ENCODE measurements at regions not wholly inside any gene's neighbourhood (a gene's known extent, or its start where the extent isn't known, plus 50 kb on each side); places are given as distances from the start of the nearest gene placed in this dataset.

- Mint-ChIP-seq H3K9me3 (no peaks in the 10 kb centered on the region), H3K4me1 (ENCODE audit: low read depth) (no peaks in the 10 kb centered on the region), H3K4me3 (ENCODE audit: low read depth) (no peak overlapping the region), H3K27ac (no peak overlapping the region), H3K27me3 (ENCODE audit: low read depth) (no peaks in the 10 kb centered on the region), H3K36me3 (ENCODE audit: low read depth) (no peaks in the 10 kb centered on the region)
- no peak for DNase-seq (ENCODE audit: low spot score)
- intact Hi-C loops (cut with micrococcal nuclease): no loop called here
These were observed 493.8 kb upstream of the NECTIN3 start for GRCh38 chr3:110577854-110578253.

DNA sequence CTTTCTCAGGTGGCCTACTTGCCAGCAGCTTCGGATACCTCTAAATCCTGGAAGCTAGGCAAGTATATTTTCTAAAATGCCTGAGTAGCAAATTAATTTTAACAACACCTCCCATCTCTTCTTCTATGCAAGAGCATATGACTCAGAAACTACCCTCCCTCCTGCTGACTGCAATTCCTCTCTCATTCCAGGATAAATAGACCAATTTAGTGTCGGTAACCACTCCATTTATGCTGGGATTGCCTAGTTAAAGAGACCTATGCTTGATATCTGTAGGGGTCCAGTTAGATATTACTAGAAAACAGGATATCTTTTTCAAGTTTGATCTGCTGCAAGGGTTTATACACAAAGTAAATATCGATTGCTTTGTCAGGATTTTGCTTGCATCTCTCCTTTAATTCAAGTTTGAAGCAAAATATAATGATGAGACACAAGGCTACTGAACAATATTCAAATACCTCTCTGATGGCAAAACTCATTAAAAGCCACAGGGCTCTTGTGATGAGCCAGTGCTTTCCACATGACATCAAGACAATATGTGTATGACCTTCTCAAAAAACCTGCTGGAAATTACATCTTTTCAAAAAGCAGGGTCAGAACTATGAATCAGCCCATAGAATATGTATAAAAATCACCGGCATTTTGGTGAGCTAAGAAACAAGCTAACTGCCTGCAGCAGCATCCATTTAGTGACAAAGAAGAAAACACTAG is 491.6 kb upstream of the NECTIN3 start:
- no peaks in the 10 kb centered on the region for H3K4me1 Mint-ChIP-seq (ENCODE audit: low read depth)
- H3K27ac Mint-ChIP-seq: no peak overlapping the region
- H3K36me3 Mint-ChIP-seq (ENCODE audit: low read depth): no peaks in the 10 kb centered on the region
- H3K4me3 Mint-ChIP-seq (ENCODE audit: low read depth): no peak overlapping the region
- DNase-seq (ENCODE audit: low spot score): no peak
- no peaks in the 10 kb centered on the region for H3K9me3 Mint-ChIP-seq
- H3K27me3 Mint-ChIP-seq (ENCODE audit: low read depth): no peaks in the 10 kb centered on the region
- intact Hi-C loops (cut with micrococcal nuclease): no loop called here

DNA sequence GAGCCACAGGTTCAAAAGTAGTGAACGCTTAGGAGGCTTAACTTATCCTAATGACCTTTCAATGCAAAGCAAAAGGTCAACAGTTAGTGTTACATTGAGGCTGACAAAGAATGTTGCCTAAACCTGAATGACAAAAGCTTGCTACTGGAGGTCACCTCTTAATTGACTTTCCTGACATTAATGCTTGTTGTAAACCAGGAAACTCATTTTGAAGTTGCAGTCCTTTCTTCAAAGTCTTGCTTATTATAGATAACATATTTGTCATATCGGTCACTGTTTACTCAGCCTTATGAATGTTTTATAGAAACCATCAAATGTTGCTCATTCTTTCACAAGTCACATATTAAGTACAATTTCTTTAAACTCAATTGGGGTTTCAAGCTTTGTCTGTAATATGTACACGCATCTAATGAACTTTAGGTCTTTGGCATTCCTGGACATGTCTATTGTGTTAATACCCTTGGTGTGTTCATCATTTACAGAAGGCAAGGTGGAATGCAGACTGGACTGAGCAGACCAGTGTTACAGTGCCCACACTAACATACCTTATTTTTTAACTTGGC is 488.2 kb upstream of the NECTIN3 start:
- H3K9me3 Mint-ChIP-seq: no peaks in the 10 kb centered on the region
- DNase-seq (ENCODE audit: low spot score): no peak
- no peaks in the 10 kb centered on the region for H3K27me3 Mint-ChIP-seq (ENCODE audit: low read depth)
- H3K4me3 Mint-ChIP-seq (ENCODE audit: low read depth): no peak overlapping the region
- intact Hi-C loops (cut with micrococcal nuclease): no loop called here
- H3K36me3 Mint-ChIP-seq (ENCODE audit: low read depth): no peaks in the 10 kb centered on the region
- H3K27ac Mint-ChIP-seq: no peak overlapping the region
- no peaks in the 10 kb centered on the region for H3K4me1 Mint-ChIP-seq (ENCODE audit: low read depth)

DNA sequence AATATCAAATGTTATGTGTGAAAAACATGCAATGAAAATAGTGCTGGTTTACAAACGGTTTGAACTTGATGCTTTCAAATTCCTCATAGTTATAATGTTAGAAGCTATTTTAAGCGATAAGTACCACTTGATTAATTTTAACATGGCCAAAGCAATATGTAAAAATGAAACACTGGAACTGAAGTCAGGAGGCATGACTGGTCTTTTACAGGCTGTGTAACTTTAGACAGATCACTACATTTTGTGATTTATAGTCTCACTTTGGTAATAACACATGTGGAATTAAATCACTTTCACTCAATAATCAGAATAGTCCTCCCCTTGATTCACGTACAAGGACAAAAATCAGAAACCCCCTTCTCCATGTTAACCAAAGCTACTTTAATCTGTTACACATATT is 482.7 kb upstream of the NECTIN3 start:
- Mint-ChIP-seq H3K27me3 (ENCODE audit: low read depth) (no peaks in the 10 kb centered on the region), H3K36me3 (ENCODE audit: low read depth) (no peaks in the 10 kb centered on the region), H3K4me3 (ENCODE audit: low read depth) (no peak overlapping the region)

DNA sequence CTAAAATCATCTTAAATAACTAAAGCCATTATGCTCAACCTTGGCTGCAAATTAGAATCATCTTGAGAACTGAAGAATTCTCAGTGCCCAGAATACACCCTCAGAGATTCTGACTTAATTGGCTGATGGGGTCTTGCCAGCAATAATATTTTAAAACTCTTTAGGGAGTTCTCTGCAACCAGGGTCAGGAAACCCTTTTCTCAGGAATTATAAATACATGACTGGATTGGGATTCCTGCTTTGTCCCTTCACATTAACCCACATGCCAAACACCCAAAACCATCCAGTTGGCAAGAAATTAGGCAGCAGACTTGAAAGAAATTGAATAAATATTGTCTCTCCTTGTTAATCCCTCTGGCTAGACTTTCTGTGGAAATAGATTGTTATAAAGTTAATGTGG is 482.3 kb upstream of the NECTIN3 start:
- H3K4me1 Mint-ChIP-seq (ENCODE audit: low read depth): no peaks in the 10 kb centered on the region
- no peaks in the 10 kb centered on the region for H3K27me3 Mint-ChIP-seq (ENCODE audit: low read depth)
- DNase-seq (ENCODE audit: low spot score): no peak
- H3K27ac Mint-ChIP-seq: no peak overlapping the region
- H3K4me3 Mint-ChIP-seq (ENCODE audit: low read depth): no peak overlapping the region
- no peaks in the 10 kb centered on the region for H3K9me3 Mint-ChIP-seq
- H3K36me3 Mint-ChIP-seq (ENCODE audit: low read depth): no peaks in the 10 kb centered on the region
- intact Hi-C loops (cut with micrococcal nuclease): no loop called here

More for the DNA sequence above, 482.7 kb upstream of the NECTIN3 start:
- Mint-ChIP-seq H3K9me3 (no peaks in the 10 kb centered on the region), H3K4me1 (ENCODE audit: low read depth) (no peaks in the 10 kb centered on the region), H3K27ac (no peak overlapping the region)
- no peak for DNase-seq (ENCODE audit: low spot score)
- intact Hi-C loops (cut with micrococcal nuclease): no loop called here

DNA sequence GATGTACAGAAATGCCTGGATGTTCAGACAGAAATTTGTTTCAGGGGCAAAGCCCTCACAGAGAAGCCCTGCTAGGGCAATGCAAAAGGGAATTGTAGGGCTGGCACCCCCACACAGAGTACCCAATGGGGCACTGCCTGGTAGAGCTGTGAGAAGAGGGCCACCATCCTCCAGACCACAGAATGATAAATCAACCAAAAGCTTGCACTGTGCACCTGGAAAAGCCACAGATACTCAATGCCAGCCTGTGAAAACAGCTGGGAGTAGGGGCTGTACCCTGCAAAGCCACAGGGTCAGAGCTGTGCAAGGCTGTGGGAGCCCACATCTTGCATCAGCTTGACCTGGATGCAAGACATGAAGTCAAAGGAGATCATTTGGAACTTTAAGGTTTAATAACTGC is 477.9 kb upstream of the NECTIN3 start:
- Mint-ChIP-seq H3K4me3 (ENCODE audit: low read depth) (no peak overlapping the region), H3K27ac (no peak overlapping the region), H3K4me1 (ENCODE audit: low read depth) (no peaks in the 10 kb centered on the region), H3K27me3 (ENCODE audit: low read depth) (no peaks in the 10 kb centered on the region), H3K36me3 (ENCODE audit: low read depth) (no peaks in the 10 kb centered on the region), H3K9me3 (no peaks in the 10 kb centered on the region)
- intact Hi-C loops (cut with micrococcal nuclease): no loop called here
- DNase-seq (ENCODE audit: low spot score): no peak

GRCh38 chr3:110598847-110599490 is 472.6 kb upstream of the NECTIN3 start:
- H3K36me3 Mint-ChIP-seq (ENCODE audit: low read depth): no peaks in the 10 kb centered on the region
- DNase-seq (ENCODE audit: low spot score): no peak
- H3K4me3 Mint-ChIP-seq (ENCODE audit: low read depth): no peak overlapping the region
- no peaks in the 10 kb centered on the region for H3K4me1 Mint-ChIP-seq (ENCODE audit: low read depth)
- H3K9me3 Mint-ChIP-seq: no peaks in the 10 kb centered on the region
- H3K27me3 Mint-ChIP-seq (ENCODE audit: low read depth): no peaks in the 10 kb centered on the region
- H3K27ac Mint-ChIP-seq: no peak overlapping the region
- intact Hi-C loops (cut with micrococcal nuclease): no loop called here

GRCh38 chr3:110608566-110608965 is 463.1 kb upstream of the NECTIN3 start:
- intact Hi-C loops (cut with micrococcal nuclease): no loop called here
- no peak overlapping the region for H3K4me3 Mint-ChIP-seq (ENCODE audit: low read depth)
- no peak overlapping the region for H3K27ac Mint-ChIP-seq
- H3K4me1 Mint-ChIP-seq (ENCODE audit: low read depth): no peaks in the 10 kb centered on the region
- no peaks in the 10 kb centered on the region for H3K36me3 Mint-ChIP-seq (ENCODE audit: low read depth)
- no peak for DNase-seq (ENCODE audit: low spot score)
- no peaks in the 10 kb centered on the region for H3K27me3 Mint-ChIP-seq (ENCODE audit: low read depth)
- no peaks in the 10 kb centered on the region for H3K9me3 Mint-ChIP-seq

GRCh38 chr3:110612045-110612444 is 459.6 kb upstream of the NECTIN3 start:
- Mint-ChIP-seq H3K27me3 (ENCODE audit: low read depth) (no peaks in the 10 kb centered on the region), H3K36me3 (ENCODE audit: low read depth) (no peaks in the 10 kb centered on the region)

GRCh38 chr3:110614186-110614585 is 457.4 kb upstream of the NECTIN3 start:
- Mint-ChIP-seq H3K27ac (no peak overlapping the region), H3K27me3 (ENCODE audit: low read depth) (no peaks in the 10 kb centered on the region), H3K9me3 (no peaks in the 10 kb centered on the region), H3K4me3 (ENCODE audit: low read depth) (no peak overlapping the region), H3K36me3 (ENCODE audit: low read depth) (no peaks in the 10 kb centered on the region), H3K4me1 (ENCODE audit: low read depth) (no peaks in the 10 kb centered on the region)
- intact Hi-C loops (cut with micrococcal nuclease): no loop called here
- no peak for DNase-seq (ENCODE audit: low spot score)

More at GRCh38 chr3:110612045-110612444, 459.6 kb upstream of the NECTIN3 start:
- H3K4me1 Mint-ChIP-seq (ENCODE audit: low read depth): no peaks in the 10 kb centered on the region
- no peak overlapping the region for H3K4me3 Mint-ChIP-seq (ENCODE audit: low read depth)
- H3K9me3 Mint-ChIP-seq: no peaks in the 10 kb centered on the region
- intact Hi-C loops (cut with micrococcal nuclease): no loop called here
- H3K27ac Mint-ChIP-seq: no peak overlapping the region
- DNase-seq (ENCODE audit: low spot score): no peak

DNA sequence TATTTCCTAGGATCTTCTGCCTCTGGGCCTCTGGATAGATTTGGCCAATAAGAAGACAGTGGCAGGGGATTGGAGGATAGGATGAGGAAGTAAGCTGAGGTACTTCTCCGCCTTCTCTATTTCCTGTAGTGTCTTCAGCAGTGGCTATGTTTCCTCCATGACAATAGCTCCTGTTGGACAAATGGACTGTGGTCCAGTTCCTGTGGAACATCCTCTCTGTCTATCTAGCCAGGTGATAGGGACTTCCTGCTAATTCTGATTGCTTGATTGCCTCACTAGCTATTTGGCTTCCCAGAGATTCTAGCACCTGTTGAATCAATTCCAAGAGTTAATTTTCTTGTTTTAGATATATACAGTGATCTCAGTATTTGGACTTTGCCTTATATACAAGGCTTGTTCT is 456.2 kb upstream of the NECTIN3 start:
- Mint-ChIP-seq H3K4me1 (ENCODE audit: low read depth) (no peaks in the 10 kb centered on the region), H3K4me3 (ENCODE audit: low read depth) (no peak overlapping the region), H3K36me3 (ENCODE audit: low read depth) (no peaks in the 10 kb centered on the region), H3K9me3 (no peaks in the 10 kb centered on the region), H3K27ac (no peak overlapping the region), H3K27me3 (ENCODE audit: low read depth) (no peaks in the 10 kb centered on the region)
- intact Hi-C loops (cut with micrococcal nuclease): no loop called here
- DNase-seq (ENCODE audit: low spot score): no peak

DNA sequence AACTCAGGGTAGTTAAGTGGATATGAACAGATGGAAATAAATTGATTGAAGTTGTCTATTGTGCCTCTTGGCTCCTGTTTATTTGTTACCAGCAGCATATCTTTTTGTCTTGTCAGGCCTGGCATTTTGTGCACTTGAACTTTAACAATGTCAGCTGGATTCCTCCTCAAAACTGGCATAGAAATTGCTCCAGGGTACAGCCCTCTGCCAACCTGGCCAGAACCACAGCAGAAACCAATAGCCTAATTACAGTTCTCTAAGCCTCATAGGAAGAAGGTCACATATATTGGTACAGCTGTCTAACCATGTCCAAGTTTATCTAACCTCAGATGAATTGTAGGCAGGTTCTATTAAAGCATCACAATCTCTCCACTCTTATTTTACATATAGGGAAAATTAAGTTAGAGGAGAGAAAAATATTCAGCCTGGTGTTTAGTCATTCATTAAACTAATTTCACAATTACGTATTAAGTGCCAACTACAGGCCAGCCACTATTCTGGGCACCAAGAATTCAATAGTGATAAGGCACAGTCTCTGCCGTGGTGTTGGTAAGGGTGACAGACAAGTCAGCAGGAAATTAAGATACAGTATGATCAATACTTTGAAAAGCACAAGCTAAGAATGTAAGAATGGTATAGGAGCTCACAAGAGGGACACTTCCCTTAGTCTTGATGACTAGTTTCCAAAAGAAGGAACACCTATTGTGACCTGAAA is 452.9 kb upstream of the NECTIN3 start:
- H3K27ac Mint-ChIP-seq: no peak overlapping the region
- H3K4me3 Mint-ChIP-seq (ENCODE audit: low read depth): no peak overlapping the region
- DNase-seq (ENCODE audit: low spot score): no peak
- no peaks in the 10 kb centered on the region for H3K36me3 Mint-ChIP-seq (ENCODE audit: low read depth)
- no peaks in the 10 kb centered on the region for H3K4me1 Mint-ChIP-seq (ENCODE audit: low read depth)
- H3K27me3 Mint-ChIP-seq (ENCODE audit: low read depth): no peaks in the 10 kb centered on the region
- no peaks in the 10 kb centered on the region for H3K9me3 Mint-ChIP-seq
- intact Hi-C loops (cut with micrococcal nuclease): no loop called here

DNA sequence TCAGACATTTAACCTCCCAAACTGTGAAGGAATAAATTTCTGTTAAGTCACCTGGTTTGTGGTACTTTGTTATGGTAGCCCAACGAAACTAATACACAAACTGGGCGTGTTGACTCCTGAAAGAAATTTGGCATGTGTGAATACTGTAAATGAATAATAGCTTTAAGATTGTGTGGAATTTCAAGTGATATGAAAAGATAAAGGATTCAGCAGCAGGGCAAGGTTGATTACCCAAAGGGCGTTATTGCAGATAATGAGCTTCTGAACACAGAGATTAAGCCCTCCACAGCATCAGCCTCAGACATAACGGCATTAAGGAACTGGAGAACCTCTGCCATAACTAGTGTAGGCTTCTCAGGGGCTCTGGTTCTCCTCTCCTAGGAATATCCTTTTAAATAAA is 451.5 kb upstream of the NECTIN3 start:
- no peak overlapping the region for H3K4me3 Mint-ChIP-seq (ENCODE audit: low read depth)
- H3K27ac Mint-ChIP-seq: no peak overlapping the region
- no peaks in the 10 kb centered on the region for H3K9me3 Mint-ChIP-seq
- H3K4me1 Mint-ChIP-seq (ENCODE audit: low read depth): no peaks in the 10 kb centered on the region
- no peak for DNase-seq (ENCODE audit: low spot score)
- H3K36me3 Mint-ChIP-seq (ENCODE audit: low read depth): no peaks in the 10 kb centered on the region
- intact Hi-C loops (cut with micrococcal nuclease): no loop called here
- no peaks in the 10 kb centered on the region for H3K27me3 Mint-ChIP-seq (ENCODE audit: low read depth)
